ENCODE measurements at regions not wholly inside any gene's neighbourhood (a gene's known extent, or its start where the extent isn't known, plus 50 kb on each side); places are given as distances from the start of the nearest gene placed in this dataset.
"Not testable (repeated sequence)": the region's sequence is repeated elsewhere in the genome, so short reads cannot be mapped to it uniquely, and the experiment has no call there.

GRCh38 chr6:4270001-4270400, 134.6 kb upstream of the ECI2 start:
- no peak overlapping the region for H3K27ac ChIP-seq (ENCODE audit: low read depth, low read length)
- 82 to 91% (median 90%) methylated on average over 4 of the region's 4 CpGs for WGBS, 3 donors

- WGBS, 3 donors, result 87 to 90% (median 88%) methylated on average over 2 of the region's 2 CpGs
- H3K27ac ChIP-seq (ENCODE audit: low read depth, low read length), result no peak overlapping the region
Measured at GRCh38 chr6:4268171-4268570, 132.8 kb upstream of the ECI2 start.

- H3K27ac ChIP-seq (ENCODE audit: low read depth, low read length), result no peak overlapping the region
- 71 to 94% (median 94%) methylated on average over 7 of the region's 7 CpGs for WGBS, 3 donors
Measured at GRCh38 chr6:4265740-4266139, 130.4 kb upstream of the ECI2 start.

- H3K27ac ChIP-seq (ENCODE audit: low read depth, low read length), result no peak overlapping the region
- WGBS, 3 donors, result 54 to 81% (median 78%) methylated on average over 1 of the region's 1 CpG
Measured at GRCh38 chr6:4264601-4265000, 129.2 kb upstream of the ECI2 start.

- no peak overlapping the region for H3K27ac ChIP-seq (ENCODE audit: low read depth, low read length)
- WGBS, 3 donors, result 76 to 83% (median 81%) methylated on average over 3 of the region's 3 CpGs
Measured at GRCh38 chr6:4264081-4264480, 128.7 kb upstream of the ECI2 start.

GRCh38 chr6:4262526-4262925, 127.2 kb upstream of the ECI2 start:
- H3K27ac ChIP-seq (ENCODE audit: low read depth, low read length), result no peak overlapping the region
- 50 to 66% (median 55%) methylated on average over 1 of the region's 1 CpG for WGBS, 3 donors

GRCh38 chr6:4259391-4259790, 124.0 kb upstream of the ECI2 start:
- no peak overlapping the region for H3K27ac ChIP-seq (ENCODE audit: low read depth, low read length)
- WGBS, 3 donors, result 76 to 96% (median 79%) methylated on average over 4 of the region's 4 CpGs

GRCh38 chr6:4258733-4259132, 123.4 kb upstream of the ECI2 start:
- no peak overlapping the region for H3K27ac ChIP-seq (ENCODE audit: low read depth, low read length)
- WGBS, 3 donors, result 65 to 76% (median 75%) methylated on average over 5 of the region's 5 CpGs

GRCh38 chr6:4256969-4257368, 121.6 kb upstream of the ECI2 start:
- 82 to 89% (median 83%) methylated on average over 3 of the region's 3 CpGs for WGBS, 3 donors
- no peak overlapping the region for H3K27ac ChIP-seq (ENCODE audit: low read depth, low read length)

GRCh38 chr6:4253604-4254231, 118.3 kb upstream of the ECI2 start:
- H3K27ac ChIP-seq (ENCODE audit: low read depth, low read length), result no peak overlapping the region
- 25 to 35% (median 33%) methylated on average over 5 of the region's 5 CpGs for WGBS, 3 donors

GRCh38 chr6:4252445-4252844, 117.1 kb upstream of the ECI2 start:
- not testable (repeated sequence) for H3K27ac ChIP-seq (ENCODE audit: low read depth, low read length)
- 89 to 95% (median 92%) methylated on average over 5 of the region's 5 CpGs for WGBS, 3 donors

- WGBS, 3 donors, result 92 to 98% (median 97%) methylated on average over 1 of the region's 1 CpG
- H3K27ac ChIP-seq (ENCODE audit: low read depth, low read length), result no peak overlapping the region
Measured at GRCh38 chr6:4250645-4251044, 115.3 kb upstream of the ECI2 start.

GRCh38 chr6:4243832-4244231, 108.5 kb upstream of the ECI2 start:
- WGBS, 3 donors, result 65 to 89% (median 76%) methylated on average over 1 of the region's 1 CpG
- not testable (repeated sequence) for H3K27ac ChIP-seq (ENCODE audit: low read depth, low read length)

GRCh38 chr6:4243237-4243636, 107.9 kb upstream of the ECI2 start:
- no peak overlapping the region for H3K27ac ChIP-seq (ENCODE audit: low read depth, low read length)
- 71 to 94% (median 76%) methylated on average over 3 of the region's 3 CpGs for WGBS, 3 donors

- H3K27ac ChIP-seq (ENCODE audit: low read depth, low read length), result no peak overlapping the region
- 75 to 92% (median 77%) methylated on average over 4 of the region's 4 CpGs for whole genome bisulfite sequencing, 3 donors
Measured at GRCh38 chr6:4242601-4243000, 107.2 kb upstream of the ECI2 start.

GRCh38 chr6:4240148-4240547, 104.8 kb upstream of the ECI2 start:
- H3K27ac ChIP-seq (ENCODE audit: low read depth, low read length), result no peak overlapping the region
- WGBS, 3 donors, result 96 to 100% (median 97%) methylated on average over 2 of the region's 2 CpGs

GRCh38 chr6:4225161-4225872, 89.9 kb upstream of the ECI2 start:
- H3K27ac ChIP-seq (ENCODE audit: low read depth, low read length), result no peak overlapping the region
- 59 to 77% (median 59%) methylated on average over 9 of the region's 9 CpGs for WGBS, 3 donors

- WGBS, 3 donors, result 40 to 51% (median 47%) methylated on average over 9 of the region's 9 CpGs
Measured at GRCh38 chr6:4224067-4224978, 88.9 kb upstream of the ECI2 start.

GRCh38 chr6:4220558-4220957, 85.2 kb upstream of the ECI2 start:
- WGBS, 3 donors, result 50 to 82% (median 73%) methylated on average over 1 of the region's 1 CpG
- no peak overlapping the region for H3K27ac ChIP-seq (ENCODE audit: low read depth, low read length)

More at GRCh38 chr6:4224067-4224978, 88.9 kb upstream of the ECI2 start:
- no peak overlapping the region for H3K27ac ChIP-seq (ENCODE audit: low read depth, low read length)
